H1 (cell line): ENCODE measurements at regions not wholly inside any gene's neighbourhood (a gene's known extent, or its start where the extent isn't known, plus 50 kb on each side); places are given as distances from the start of the nearest gene placed in this dataset.

Experiments
- CTCF ChIA-PET: fragments of 300-600 bp; sonication (Branson Sonifier 250); formaldehyde crosslinking; loops from one replicate; lab custom pipeline; 2021; ENCODE audit not compliant: partially characterized antibody; lab: Charles Lee
- POLR2A ChIA-PET: fragments of 300-600 bp; sonication (Branson Sonifier 250); formaldehyde crosslinking; loops from one replicate; lab custom pipeline; 2021; ENCODE audit warnings: inconsistent platforms; ENCODE audit not compliant: partially characterized antibody; lab: Charles Lee
- DNase-seq, 2 experiments: peaks; one replicate each; pipeline versions ENCODE4 v3.0.0 to v3.0.0-alpha.2; 2010 to 2022; ENCODE audit warnings: low spot score in 2 of 2, low read depth in 1 of 2, mixed read lengths in 1 of 2
- FAIRE-seq: peaks from 2 replicates; lab custom pipeline; 2011; peaks lifted over from hg19 to GRCh38; lab: Jason Lieb, UNC
- H2AFZ ChIP-seq: 2 replicates; pipeline ENCODE4 v1.8.1; 2012; ENCODE audit warnings: low read length, inconsistent platforms
- H2AK5ac ChIP-seq: 2 replicates; pipeline ENCODE4 v1.6.1; 2013; ENCODE audit warnings: low read depth, low read length
- H2BK120ac ChIP-seq: replicated peaks from 2 replicates; pipeline ENCODE3; 2013; ENCODE audit warnings: low read depth, low read length, inconsistent platforms
- H2BK12ac ChIP-seq: 2 replicates; pipeline ENCODE4 v1.6.1; 2013; ENCODE audit warnings: low read depth, low read length
- H2BK15ac ChIP-seq: 2 replicates; pipeline ENCODE4 v1.6.1; 2013; ENCODE audit warnings: low read length
- H2BK20ac ChIP-seq: 2 replicates; pipeline ENCODE4 v1.6.1; 2013; ENCODE audit warnings: low read length
- H2BK5ac ChIP-seq: 2 replicates; pipeline ENCODE4 v1.6.1; 2013; ENCODE audit warnings: low read depth, low read length
- H3K14ac ChIP-seq: 2 replicates; pipeline ENCODE4 v1.6.1; 2013; ENCODE audit warnings: inconsistent platforms; ENCODE audit not compliant: insufficient read length
- H3K18ac ChIP-seq: 2 replicates; pipeline ENCODE4 v1.6.1; 2013; ENCODE audit warnings: low read length; ENCODE audit errors: extremely low read depth
- H3K23ac ChIP-seq: 2 replicates; pipeline ENCODE4 v1.6.1; 2013; ENCODE audit warnings: inconsistent platforms; ENCODE audit not compliant: insufficient read length
- H3K23me2 ChIP-seq: 2 replicates; pipeline ENCODE4 v1.6.1; 2013; ENCODE audit warnings: low read depth, low read length
- H3K27ac ChIP-seq: 2 replicates; pipeline ENCODE4 v1.6.1; 2011; ENCODE audit warnings: low read depth, low read length, inconsistent platforms
- H3K27me3 ChIP-seq, 4 experiments: replicated peaks in 1 of 4; 1 replicate in 1 of 4; 2 replicates in 3 of 4; pipeline versions ENCODE4 v1.6.1 to v1.8.1; 2011 to 2013; ENCODE audit warnings: low read length in 3 of 4, mild to moderate bottlenecking in 3 of 4, inconsistent platforms in 2 of 4, mixed read lengths in 2 of 4, moderate library complexity in 1 of 4; ENCODE audit not compliant: control insufficient read depth in 3 of 4, insufficient read depth in 3 of 4; ENCODE audit errors: extremely low read depth in 1 of 4
- H3K36me3 ChIP-seq, 4 experiments: 2 replicates each; pipeline versions ENCODE4 v1.6.1 to v1.8.1; 2011 to 2013; ENCODE audit warnings: mild to moderate bottlenecking in 4 of 4, low read length in 3 of 4, moderate library complexity in 2 of 4, control low read depth in 1 of 4, inconsistent platforms in 1 of 4; ENCODE audit not compliant: insufficient read depth in 4 of 4, control insufficient read depth in 2 of 4
- H3K4ac ChIP-seq: replicated peaks from 2 replicates; pipeline ENCODE3; 2013; ENCODE audit warnings: low read length, low read depth, mixed read lengths, inconsistent platforms; ENCODE audit not compliant: insufficient read length
- H3K4me1 ChIP-seq, 4 experiments: replicated peaks in 1 of 4; 1 replicate in 1 of 4; 2 replicates in 3 of 4; pipeline versions ENCODE4 v1.6.1 to v1.8.1; 2011 to 2013; ENCODE audit warnings: low read length in 3 of 4, inconsistent platforms in 2 of 4, mixed read lengths in 1 of 4; ENCODE audit not compliant: insufficient read depth in 4 of 4, control insufficient read depth in 3 of 4
- H3K4me2 ChIP-seq, 2 experiments: 2 replicates each; pipeline versions ENCODE4 v1.6.1 to v1.8.1; 2011 to 2013; ENCODE audit warnings: low read depth in 2 of 2, low read length in 2 of 2, control low read depth in 1 of 2, inconsistent platforms in 1 of 2, mild to moderate bottlenecking in 1 of 2; ENCODE audit not compliant: insufficient read depth in 1 of 2
- H3K4me3 ChIP-seq, 4 experiments: fragments of 200-600, 300-600 bp in 1 of 4; sonication (generic), shearing (Covaris generic), sonication (Bioruptor Twin) in 1 of 4; 2 replicates each; pipeline versions ENCODE4 v1.5.1 to v1.8.1; 2011 to 2016; ENCODE audit warnings: low read length in 4 of 4, low read depth in 3 of 4, control low read depth in 2 of 4, inconsistent platforms in 2 of 4, mild to moderate bottlenecking in 2 of 4, mixed read lengths in 1 of 4, moderate library complexity in 1 of 4; ENCODE audit not compliant: insufficient read depth in 2 of 4; ENCODE audit errors: extremely low read depth in 1 of 4
- H3K56ac ChIP-seq: replicated peaks from 2 replicates; pipeline ENCODE3; 2013; ENCODE audit warnings: low read depth, mild to moderate bottlenecking, mixed read lengths, low read length, inconsistent platforms; ENCODE audit not compliant: insufficient read length
- H3K79me1 ChIP-seq: 2 replicates; pipeline ENCODE4 v1.6.1; 2013; ENCODE audit warnings: low read depth, low read length, control low read depth
- H3K79me2 ChIP-seq, 2 experiments: 2 replicates each; pipeline versions ENCODE4 v1.6.1 to v1.8.1; 2012 to 2013; ENCODE audit warnings: low read length in 2 of 2, mild to moderate bottlenecking in 2 of 2, inconsistent platforms in 1 of 2; ENCODE audit not compliant: insufficient read depth in 2 of 2, control insufficient read depth in 1 of 2
- H3K9ac ChIP-seq, 4 experiments: replicated peaks in 1 of 4; 1 replicate in 1 of 4; 2 replicates in 3 of 4; pipeline versions ENCODE4 v1.6.1 to v1.8.1; 2011 to 2013; ENCODE audit warnings: low read depth in 3 of 4, low read length in 3 of 4, control low read depth in 2 of 4, mild to moderate bottlenecking in 2 of 4, moderate library complexity in 2 of 4, inconsistent platforms in 1 of 4; ENCODE audit errors: extremely low read depth in 1 of 4
- H3K9me3 ChIP-seq, 2 experiments: 2 replicates each; pipeline versions ENCODE4 v1.6.1 to v1.8.1; 2012 to 2013; ENCODE audit warnings: mild to moderate bottlenecking in 2 of 2, moderate library complexity in 2 of 2, control low read depth in 1 of 2, inconsistent platforms in 1 of 2, low read depth in 1 of 2, low read length in 1 of 2, mixed read lengths in 1 of 2; ENCODE audit not compliant: insufficient read depth in 2 of 2
- H4K20me1 ChIP-seq, 2 experiments: replicated peaks in 1 of 2; 2 replicates each; pipeline versions ENCODE3 to v1.8.1; 2011 to 2013; ENCODE audit warnings: inconsistent platforms in 2 of 2, low read length in 2 of 2, mild to moderate bottlenecking in 1 of 2; ENCODE audit not compliant: insufficient read depth in 2 of 2, control insufficient read depth in 1 of 2
- H4K5ac ChIP-seq: 2 replicates; pipeline ENCODE4 v1.6.1; 2013; ENCODE audit warnings: low read length, low read depth, mixed read lengths, inconsistent platforms; ENCODE audit not compliant: insufficient read length
- H4K8ac ChIP-seq: 2 replicates; pipeline ENCODE4 v1.8.0; 2013; ENCODE audit warnings: mild to moderate bottlenecking, moderate library complexity, low read length, inconsistent platforms; ENCODE audit not compliant: insufficient read depth; ENCODE audit errors: extremely low read depth
- H4K91ac ChIP-seq: replicated peaks from 2 replicates; pipeline ENCODE3; 2013; ENCODE audit warnings: low read length, mixed read lengths, inconsistent platforms; ENCODE audit not compliant: insufficient read length
- CHD2 ChIP-seq: IDR thresholded peaks from 2 replicates; pipeline ENCODE4 v1.6.1; 2012; ENCODE audit warnings: low read length, improper control_type of control experiment
- FOSL1 ChIP-seq: IDR thresholded peaks from 2 replicates; pipeline ENCODE4 v1.6.1; 2011; ENCODE audit warnings: mild to moderate bottlenecking, low read depth, low read length, moderate library complexity; ENCODE audit not compliant: insufficient read depth
- HDAC6 ChIP-seq: IDR thresholded peaks from one replicate; pipeline ENCODE4 v1.7.1; 2012; ENCODE audit warnings: low read depth, mild to moderate bottlenecking, inconsistent platforms, low read length, moderate library complexity
- JUN ChIP-seq: IDR thresholded peaks from 2 replicates; pipeline ENCODE4 v1.6.1; 2011; ENCODE audit warnings: low read depth, mild to moderate bottlenecking, improper control_type of control experiment, low read length
- KDM4A ChIP-seq: IDR thresholded peaks from one replicate; pipeline ENCODE4 v1.7.1; 2012; ENCODE audit warnings: low read depth, mild to moderate bottlenecking, moderate library complexity, low read length, inconsistent platforms; ENCODE audit not compliant: severe bottlenecking
- NRF1 ChIP-seq: IDR thresholded peaks from 2 replicates; pipeline ENCODE4 v1.6.1; 2011; ENCODE audit warnings: mild to moderate bottlenecking, low read depth, low read length, improper control_type of control experiment
- POLR2AphosphoS5 ChIP-seq: IDR thresholded peaks from 2 replicates; pipeline ENCODE4 v1.6.1; 2011; ENCODE audit warnings: low read depth, low read length
- RBBP5 ChIP-seq: IDR thresholded peaks from 2 replicates; pipeline ENCODE4 v1.7.1; 2012; ENCODE audit warnings: low read depth, mild to moderate bottlenecking, inconsistent platforms, low read length, moderate library complexity, borderline replicate concordance
- SP2 ChIP-seq: IDR thresholded peaks from 2 replicates; pipeline ENCODE4 v1.6.1; 2012; ENCODE audit warnings: mild to moderate bottlenecking, low read length, inconsistent platforms
- SP4 ChIP-seq: IDR thresholded peaks from 2 replicates; pipeline ENCODE4 v1.6.1; 2012; ENCODE audit warnings: low read length, inconsistent platforms
- TAF7 ChIP-seq: optimal IDR thresholded peaks from 2 replicates; pipeline ENCODE3; 2011; ENCODE audit warnings: low read depth, mild to moderate bottlenecking, inconsistent platforms, low read length, moderate library complexity, borderline replicate concordance
- USF2 ChIP-seq: IDR thresholded peaks from 2 replicates; pipeline ENCODE4 v1.6.1; 2011; ENCODE audit warnings: low read length, improper control_type of control experiment
- YY1 ChIP-seq: IDR thresholded peaks from 2 replicates; pipeline ENCODE4 v1.6.1; 2011; ENCODE audit warnings: low read depth, mild to moderate bottlenecking, low read length
- WGBS, 2 experiments: shearing (Covaris generic) in 1 of 2; methylation state at CpG; one replicate each; pipeline versions ENCODE4 v1.1.6 to v1.1.7; 2013 to 2015; ENCODE audit warnings: low lambda C conversion rate in 2 of 2, mixed read lengths in 2 of 2, inconsistent platforms in 1 of 2, low coverage in 1 of 2, missing lambda C conversion rate in 1 of 2; ENCODE audit not compliant: insufficient replicate concordance in 2 of 2, insufficient coverage in 1 of 2, insufficient read length in 1 of 2; ENCODE audit errors: extremely low coverage in 1 of 2, missing lambda C conversion rate in 1 of 2; 5-methylcytosine and 5-hydroxymethylcytosine counted together

DNA sequence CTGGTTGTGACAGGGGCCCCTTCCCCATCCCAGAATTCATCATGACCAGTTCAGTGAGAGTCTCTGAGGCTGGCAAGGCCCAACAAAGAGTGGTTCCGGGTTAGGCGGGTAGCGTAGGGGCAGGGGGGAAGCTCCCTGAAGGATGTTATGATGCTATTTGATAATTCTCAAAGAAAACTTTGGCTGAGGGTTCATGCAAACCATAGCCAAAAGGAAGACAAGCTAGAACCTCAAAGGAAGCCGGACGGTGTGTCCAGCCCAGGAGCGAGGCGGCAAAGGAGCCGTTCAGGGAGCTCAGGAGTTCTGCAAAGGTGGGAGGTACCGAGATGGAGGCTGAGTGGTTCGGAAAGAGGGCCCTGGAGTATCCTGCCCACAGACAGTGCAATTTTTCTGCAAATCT is 226.8 kb upstream of the RAB6C start:
- Histone ChIP-seq H2BK15ac (no peak overlapping the region), H3K9me3 (no peaks in the 10 kb centered on the region), H3K23ac (no peak overlapping the region), H3K23me2 (no peaks in the 10 kb centered on the region), H4K20me1 (no peaks in the 10 kb centered on the region), H2BK5ac (no peak overlapping the region), H3K4me3 (no peak overlapping the region), H3K79me2 (no peaks in the 10 kb centered on the region), H3K27me3 (no peaks in the 10 kb centered on the region; a peak in 1 of 7 replicates), H3K36me3 (no peaks in the 10 kb centered on the region), H3K56ac (no peak overlapping the region), H3K27ac (no peak overlapping the region), H3K14ac (no peak overlapping the region), H2BK20ac (no peak overlapping the region), H4K8ac (no peak overlapping the region), H4K91ac (no peak overlapping the region), H2AK5ac (no peak overlapping the region), H2BK12ac (no peak overlapping the region), H3K18ac (no peak overlapping the region), H4K5ac (no peak overlapping the region), H2BK120ac (no peak overlapping the region), H3K4me2 (no peak overlapping the region), H3K4ac (no peak overlapping the region), H2AFZ (no peak overlapping the region), H3K4me1 (peaks cover 0 to 7% (median 5%) of the 10 kb centered on the region in 4 experiments; a peak in 4 of 7 replicates), H3K9ac (no peak overlapping the region), H3K79me1 (no peaks in the 10 kb centered on the region)
- POLR2A ChIA-PET, result interaction anchor here (1.0 kb wide), 2 partner anchors 11 to 15 kb away, joined by 3 read pairs; no protein-coding TSS in a partner anchor
- DNase-seq, result no peak
- no peak for FAIRE-seq
- CTCF ChIA-PET, result interaction anchor here (0.6 to 2.6 kb wide), 9 partner anchors 12 to 356 kb away, joined by 3 to 9 read pairs (median 4); no protein-coding TSS in a partner anchor
- 89% methylated on average over 10 of the region's 10 CpGs; no CpG with 5 or more reads in 1 of the 2 experiments for WGBS, 2 experiments
- TF ChIP-seq JUN (no peak), USF2 (no peak), FOSL1 (no peak), YY1 (no peak), HDAC6 (no peak), KDM4A (no peak), CHD2 (no peak), TAF7 (no peak), POLR2AphosphoS5 (no peak), SP2 (no peak), RBBP5 (no peak), NRF1 (no peak), SP4 (no peak)
